ENCODE measurements at regions not wholly inside any gene's neighbourhood (a gene's known extent, or its start where the extent isn't known, plus 50 kb on each side); places are given as distances from the start of the nearest gene placed in this dataset.

Small RNA genes lying in the stretch of these regions (small RNA-seq; reads per million reads assigned to genes)
- 0 reads per million in 2 donors for gene AC092745.3

Measured in adrenal gland (tissue), 2 donors.